KMS-11 (cell line): ENCODE measurements at regions not wholly inside any gene's neighbourhood (a gene's known extent, or its start where the extent isn't known, plus 50 kb on each side); places are given as distances from the start of the nearest gene placed in this dataset.

Experiments used
- H2AFZ ChIP-seq: fragments of 200-600 bp; sonication (generic); 2 replicates; pipeline ENCODE4 v1.6.1; 2016; ENCODE audit warnings: antibody characterized with exemption, mixed run types, low read depth
- H3K27ac ChIP-seq: fragments of 200-600 bp; sonication (generic); 2 replicates; pipeline ENCODE4 v1.6.1; 2016; ENCODE audit warnings: mild to moderate bottlenecking, mixed run types
- H3K27me3 ChIP-seq: fragments of 200-600 bp; sonication (generic); 2 replicates; pipeline ENCODE4 v1.6.1; 2017; ENCODE audit warnings: mild to moderate bottlenecking, low read depth, mixed run types, moderate library complexity; ENCODE audit not compliant: insufficient read depth
- H3K36me3 ChIP-seq: fragments of 200-600 bp; sonication (generic); 2 replicates; pipeline ENCODE4 v1.6.1; 2017; ENCODE audit warnings: mild to moderate bottlenecking, mixed run types; ENCODE audit not compliant: insufficient read depth
- H3K4me1 ChIP-seq: fragments of 200-600 bp; sonication (generic); 2 replicates; pipeline ENCODE4 v1.6.1; 2016; ENCODE audit warnings: mild to moderate bottlenecking, low read depth, mixed run types; ENCODE audit not compliant: poor library complexity, severe bottlenecking
- H3K4me2 ChIP-seq: fragments of 200-600 bp; sonication (generic); 2 replicates; pipeline ENCODE4 v1.7.0; 2016; ENCODE audit warnings: mild to moderate bottlenecking, mixed run types
- H3K4me3 ChIP-seq: fragments of 200-600 bp; sonication (generic); IDR thresholded peaks from 2 replicates; pipeline ENCODE4 v1.6.1; 2017; ENCODE audit warnings: low read depth, low read length, mixed read lengths; ENCODE audit not compliant: insufficient read depth
- H3K79me2 ChIP-seq: fragments of 200-600 bp; sonication (generic); 2 replicates; pipeline ENCODE4 v1.6.1; 2016; ENCODE audit warnings: low read depth, mixed run types; ENCODE audit not compliant: insufficient read depth
- H3K9ac ChIP-seq: fragments of 200-600 bp; sonication (generic); 2 replicates; pipeline ENCODE4 v1.6.1; 2016; ENCODE audit warnings: mild to moderate bottlenecking, mixed run types
- H4K20me1 ChIP-seq: fragments of 200-600 bp; sonication (generic); 2 replicates; pipeline ENCODE4 v1.6.1; 2016; ENCODE audit warnings: mild to moderate bottlenecking, mixed run types; ENCODE audit not compliant: insufficient read depth
- CTCF ChIP-seq: fragments of 200-600 bp; sonication (generic); conservative IDR thresholded peaks from 2 replicates; pipeline ENCODE4 v1.6.1; 2017; ENCODE audit warnings: low read depth, mild to moderate bottlenecking, antibody characterized with exemption, low read length, moderate library complexity, mixed read lengths

- H3K4me2 ChIP-seq, result no peak overlapping the region
- no peak overlapping the region for H3K9ac ChIP-seq
- H3K27me3 ChIP-seq, result no peaks in the 10 kb centered on the region
- no peaks in the 10 kb centered on the region for H3K79me2 ChIP-seq
- no peaks in the 10 kb centered on the region for H4K20me1 ChIP-seq
- TF ChIP-seq CTCF, result no peak
- peaks cover 7% of the 10 kb centered on the region for H3K4me1 ChIP-seq
- no peak overlapping the region for H2AFZ ChIP-seq
- no peaks in the 10 kb centered on the region for H3K36me3 ChIP-seq
- H3K4me3 ChIP-seq, result no peak overlapping the region
- no peak overlapping the region for H3K27ac ChIP-seq
These were observed 231.0 kb upstream of the B3GALT2 start for GRCh38 chr1:193417403-193417802.

GRCh38 chr1:193416226-193417024 is 230.0 kb upstream of the B3GALT2 start:
- Histone ChIP-seq H3K36me3 (no peaks in the 10 kb centered on the region), H3K9ac (no peak overlapping the region), H3K4me1 (peaks cover 7% of the 10 kb centered on the region), H3K4me2 (no peak overlapping the region), H3K27ac (no peak overlapping the region), H3K4me3 (no peak overlapping the region), H3K79me2 (no peaks in the 10 kb centered on the region), H2AFZ (no peak overlapping the region), H3K27me3 (no peaks in the 10 kb centered on the region), H4K20me1 (no peaks in the 10 kb centered on the region)
- TF ChIP-seq CTCF, result no peak

- H3K4me3 ChIP-seq, result no peak overlapping the region
- no peaks in the 10 kb centered on the region for H3K79me2 ChIP-seq
These were observed 228.8 kb upstream of the B3GALT2 start for GRCh38 chr1:193415256-193415655.

GRCh38 chr1:193413376-193413775 is 227.0 kb upstream of the B3GALT2 start:
- Histone ChIP-seq H3K4me2 (no peak overlapping the region), H3K27me3 (no peaks in the 10 kb centered on the region), H4K20me1 (no peaks in the 10 kb centered on the region), H3K79me2 (no peaks in the 10 kb centered on the region), H2AFZ (no peak overlapping the region), H3K4me3 (no peak overlapping the region), H3K36me3 (no peaks in the 10 kb centered on the region), H3K9ac (no peak overlapping the region), H3K4me1 (peaks cover 19% of the 10 kb centered on the region), H3K27ac (no peak overlapping the region)
- TF ChIP-seq CTCF, result no peak

More at GRCh38 chr1:193415256-193415655, 228.8 kb upstream of the B3GALT2 start:
- no peak for TF ChIP-seq CTCF
- H4K20me1 ChIP-seq, result no peaks in the 10 kb centered on the region
- no peaks in the 10 kb centered on the region for H3K27me3 ChIP-seq
- H3K9ac ChIP-seq, result no peak overlapping the region
- no peak overlapping the region for H3K27ac ChIP-seq
- peaks cover 7% of the 10 kb centered on the region for H3K4me1 ChIP-seq
- H3K4me2 ChIP-seq, result no peak overlapping the region
- no peak overlapping the region for H2AFZ ChIP-seq
- no peaks in the 10 kb centered on the region for H3K36me3 ChIP-seq
